COLO829 (cell line): ENCODE measurements at regions not wholly inside any gene's neighbourhood (a gene's known extent, or its start where the extent isn't known, plus 50 kb on each side); places are given as distances from the start of the nearest gene placed in this dataset.

Source experiments
- DNase-seq: peaks from one replicate; pipeline ENCODE4 v3.0.0; 2012; ENCODE audit warnings: low spot score

DNA sequence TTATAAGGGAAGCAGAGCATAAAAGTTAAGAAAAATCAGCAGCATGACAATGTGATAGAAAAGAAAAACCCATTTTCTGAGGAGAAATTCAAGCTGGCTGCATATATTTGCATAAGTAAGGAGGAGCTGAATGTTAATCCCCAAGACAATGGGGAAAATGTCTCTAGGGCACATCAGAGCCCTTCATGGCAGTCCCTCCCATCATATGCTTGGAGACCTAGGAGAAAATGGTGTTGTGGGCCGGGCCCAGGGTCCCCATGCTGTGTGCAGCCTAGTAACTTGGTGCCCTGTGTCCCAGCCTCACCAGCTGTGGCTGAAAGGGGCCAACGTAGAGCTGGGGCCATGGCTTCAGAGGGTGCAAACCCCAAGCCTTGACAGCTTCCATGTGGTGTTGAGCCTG is 100.6 kb upstream of the PLPPR4 start:
- no peak for DNase-seq

DNA sequence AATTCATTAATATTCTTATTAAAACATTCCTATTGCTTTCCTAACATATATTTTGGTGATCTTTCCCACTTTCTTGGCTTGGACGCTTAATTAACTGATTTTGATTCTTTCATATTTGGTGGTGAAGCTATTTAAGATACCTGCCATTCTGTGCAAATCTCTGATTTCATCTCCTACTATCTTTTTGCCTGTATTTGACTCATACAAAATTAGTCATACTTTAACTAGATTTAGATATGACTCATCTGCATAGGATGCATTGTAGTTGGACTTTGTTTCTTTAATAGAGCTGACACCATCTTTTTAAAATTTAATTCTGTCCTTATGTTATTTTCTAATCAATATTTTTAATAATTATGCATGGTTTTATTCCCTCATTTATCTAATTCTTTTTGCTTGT is 93.8 kb upstream of the PLPPR4 start:
- peak; percentile 25 for DNase-seq

DNA sequence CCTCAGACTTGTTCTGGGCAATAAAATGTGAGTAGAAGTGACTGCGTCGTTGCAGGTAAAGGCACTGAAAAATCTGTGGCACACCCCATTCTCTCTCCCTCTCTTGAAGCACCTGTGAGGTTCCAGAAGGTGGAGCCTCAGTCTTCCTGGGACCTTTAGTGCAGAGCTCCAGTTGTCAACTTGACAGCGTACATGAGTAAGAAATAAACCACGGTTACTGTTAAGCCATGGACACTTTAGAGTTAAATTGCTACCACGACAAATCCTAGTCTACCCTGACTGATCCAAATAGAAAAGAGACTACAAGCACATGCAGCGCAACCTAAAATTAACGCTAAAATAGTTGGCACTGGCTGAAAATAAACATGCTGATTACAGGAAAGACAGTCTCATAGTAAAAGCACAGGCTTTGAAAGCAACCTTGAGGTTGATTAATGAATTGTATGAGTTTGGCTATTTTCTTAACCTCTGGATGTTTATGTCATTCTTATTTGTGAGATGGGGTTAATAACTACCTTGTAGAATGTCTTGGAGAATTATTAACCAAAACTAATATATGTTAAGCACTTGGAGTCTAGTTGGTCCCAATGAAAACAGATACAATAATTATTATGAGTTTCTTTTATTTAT is 93.0 kb upstream of the PLPPR4 start:
- DNase-seq: no peak

DNA sequence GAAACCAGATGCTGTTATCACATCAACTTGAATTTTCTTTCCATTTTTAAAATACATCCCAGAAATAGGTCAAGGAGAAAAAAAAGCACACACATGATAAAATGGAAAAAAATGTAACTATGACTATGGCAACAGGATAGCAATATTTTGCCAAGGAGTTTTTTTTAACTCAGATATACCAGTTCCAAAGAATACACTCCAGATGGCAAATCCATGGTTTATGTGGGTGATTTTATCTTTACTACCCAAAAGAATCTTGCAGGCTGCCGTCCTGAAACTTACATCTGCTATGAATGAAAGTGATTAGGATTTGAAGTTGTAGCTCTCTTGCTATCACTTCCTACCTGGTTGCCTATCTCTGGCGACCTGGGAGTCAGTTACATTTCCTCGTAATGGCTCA is 91.0 kb upstream of the PLPPR4 start:
- no peak for DNase-seq

DNA sequence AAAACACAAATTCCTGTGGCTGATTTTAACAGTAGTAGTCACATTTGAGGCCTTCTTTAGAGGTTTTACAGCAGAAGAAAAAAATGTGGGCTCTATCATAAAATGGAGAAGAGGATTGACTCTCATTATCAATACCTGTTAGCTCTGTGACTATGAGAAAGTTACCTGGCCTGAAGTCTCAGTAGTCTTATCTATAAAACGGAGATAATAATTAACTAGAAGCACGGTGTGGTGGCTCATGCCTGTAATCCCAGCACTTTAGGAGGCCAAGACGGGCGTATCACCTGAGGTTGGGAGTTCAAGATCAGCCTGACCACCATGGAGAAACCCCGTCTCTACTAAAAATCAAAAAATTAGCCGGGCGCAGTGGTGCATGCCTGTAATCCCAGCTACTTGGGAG is 90.4 kb upstream of the PLPPR4 start:
- DNase-seq: no peak

DNA sequence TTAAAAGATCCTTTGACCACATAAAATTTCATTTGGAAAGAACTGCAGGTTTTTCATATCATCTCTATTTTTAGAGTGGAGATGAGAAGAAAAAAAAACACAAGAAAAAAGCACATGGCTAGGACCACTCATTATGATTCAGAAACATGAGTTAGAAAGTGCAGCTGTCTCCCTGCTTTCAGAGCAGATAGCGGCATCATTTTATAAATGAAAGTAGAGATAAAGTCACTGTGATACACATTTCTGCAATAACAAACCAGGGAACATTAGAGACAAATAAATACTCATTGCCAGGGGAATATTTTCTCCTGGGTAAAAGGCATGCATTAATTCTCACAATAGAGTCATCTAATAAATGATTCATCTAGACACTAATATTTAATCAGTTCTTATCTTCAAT is 87.5 kb upstream of the PLPPR4 start:
- DNase-seq: no peak

DNA sequence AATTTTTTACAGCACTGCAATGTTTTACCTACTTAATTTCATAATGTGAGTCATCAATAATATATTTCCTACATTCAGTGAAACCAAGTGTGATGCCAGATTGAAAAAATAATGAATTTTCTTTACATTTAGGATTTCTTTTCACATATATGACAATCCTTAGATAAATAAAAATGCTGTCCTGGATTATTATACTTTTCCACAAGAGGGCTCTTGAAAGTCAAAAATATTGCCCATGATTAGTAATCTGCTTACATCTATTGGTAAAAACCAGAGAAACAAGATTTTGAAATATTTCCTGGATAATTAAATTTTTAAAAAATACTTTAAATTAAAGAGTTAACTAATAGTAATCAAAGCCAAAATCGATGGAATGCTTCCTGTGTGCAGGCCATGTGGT is 86.8 kb upstream of the PLPPR4 start:
- no peak for DNase-seq

DNA sequence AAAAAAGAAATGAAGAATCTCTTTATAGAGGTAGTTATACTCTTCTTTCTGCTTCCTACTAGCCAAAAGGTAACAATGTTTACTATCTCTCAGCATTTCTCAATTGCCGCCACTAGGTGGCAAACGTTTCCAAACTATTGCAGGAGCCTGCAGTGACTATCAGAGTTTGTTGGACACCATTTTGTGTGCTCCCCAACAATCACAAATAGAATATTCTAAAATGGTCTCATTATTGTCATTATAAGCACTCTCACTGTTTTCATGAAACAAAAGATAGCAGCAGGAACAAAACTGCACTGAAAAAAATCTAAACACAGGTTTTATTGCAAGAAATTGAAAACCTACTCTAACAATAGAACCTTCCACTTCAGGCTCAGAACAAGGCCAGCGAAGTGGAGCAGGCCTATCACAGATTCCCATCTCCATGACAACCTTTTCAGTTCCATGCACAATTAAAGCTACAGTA is 83.9 kb upstream of the PLPPR4 start:
- DNase-seq: peak; percentile 45

DNA sequence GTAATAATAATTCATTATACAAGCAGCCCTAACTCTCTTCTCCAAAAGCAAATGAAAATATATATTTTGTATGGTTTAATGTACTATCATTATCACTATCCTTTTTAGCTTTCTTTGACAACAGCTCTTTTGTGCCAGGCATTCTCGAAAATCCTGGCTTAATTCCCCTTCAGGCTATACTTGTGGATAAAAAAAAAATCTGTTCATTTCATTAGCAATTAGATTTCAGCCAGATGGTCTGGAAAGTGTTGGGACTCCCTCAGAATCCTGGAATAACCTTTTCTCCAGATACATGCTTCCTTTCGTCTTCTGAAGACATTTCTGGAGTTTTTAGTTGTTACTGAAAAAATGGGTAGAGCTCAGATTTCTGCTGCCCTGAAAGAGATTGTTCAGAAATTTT is 83.4 kb upstream of the PLPPR4 start:
- DNase-seq: peak; percentile 19

DNA sequence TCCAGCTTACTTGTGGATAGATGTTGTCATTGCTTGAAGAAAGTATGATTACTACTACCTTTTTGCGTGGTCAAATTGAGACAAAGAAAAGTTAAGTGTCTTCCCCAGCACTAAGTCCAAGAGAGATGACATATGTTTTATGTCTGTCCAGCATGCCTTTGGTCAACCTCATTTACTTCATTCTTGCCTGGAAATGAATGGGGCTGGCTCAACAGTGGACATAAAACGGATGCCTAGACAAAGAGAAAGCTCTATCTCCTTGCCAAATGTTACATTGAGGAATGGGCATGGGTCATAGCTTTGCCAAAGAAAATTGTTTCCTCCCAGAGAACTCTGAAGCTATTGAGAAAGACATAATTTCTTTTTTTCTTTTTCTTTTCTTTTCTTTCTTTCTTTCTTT is 82.4 kb upstream of the PLPPR4 start:
- no peak for DNase-seq

DNA sequence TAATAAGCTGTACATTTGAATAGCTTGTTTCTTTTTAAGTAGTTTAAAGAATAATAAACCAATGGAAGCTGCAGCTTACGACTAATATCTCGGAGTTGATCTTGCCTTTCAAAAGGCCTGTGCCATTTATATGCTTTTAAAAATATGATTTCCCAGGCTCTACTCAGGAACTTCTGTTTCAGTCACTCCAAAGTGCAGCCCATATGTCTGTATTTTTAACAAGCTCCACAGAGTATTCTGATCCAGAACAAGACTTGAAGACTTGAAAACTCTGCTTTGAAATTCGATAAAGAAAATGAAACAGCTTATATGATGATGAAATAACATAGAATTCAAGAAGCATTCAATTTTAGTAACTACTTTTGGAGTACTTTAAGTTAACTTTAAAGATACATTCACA is 79.1 kb upstream of the PLPPR4 start:
- no peak for DNase-seq

DNA sequence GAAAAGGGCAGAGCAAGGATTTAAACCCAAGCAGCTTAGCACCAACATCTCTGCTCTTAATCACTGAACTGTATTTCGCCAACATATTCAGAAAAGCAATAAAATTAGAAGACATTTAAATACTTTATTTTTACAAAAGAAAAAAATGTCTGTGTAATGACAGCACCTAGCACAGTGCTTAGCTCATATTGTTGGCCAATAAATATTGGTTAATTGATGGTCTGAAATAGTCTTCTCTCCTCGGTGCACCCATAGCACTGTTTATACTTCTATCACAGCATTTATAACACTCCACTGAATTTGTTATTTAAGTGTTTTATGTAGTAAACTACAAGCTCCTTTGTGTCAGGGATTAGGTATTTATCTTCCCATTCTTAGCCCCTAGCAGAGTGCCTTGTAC is 70.9 kb upstream of the PLPPR4 start:
- DNase-seq: no peak

DNA sequence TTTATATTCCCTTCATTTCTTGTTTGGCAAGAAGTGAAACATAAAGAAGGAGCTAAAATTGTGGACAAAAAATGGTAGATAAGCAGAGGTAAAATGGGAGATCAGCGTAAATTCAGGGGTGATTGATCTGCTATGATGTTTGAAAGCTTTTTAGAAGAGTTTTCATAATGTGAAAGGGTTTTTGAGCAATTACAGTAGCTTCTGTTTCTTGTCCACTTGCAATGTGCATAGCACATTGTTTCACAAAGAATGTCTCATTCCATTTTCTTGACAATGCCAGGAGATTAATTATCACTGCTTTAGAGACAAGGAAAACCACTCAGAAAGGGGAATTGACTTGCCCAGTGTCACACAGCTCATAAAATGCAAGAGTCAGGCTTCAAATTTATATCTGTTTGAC is 65.9 kb upstream of the PLPPR4 start:
- no peak for DNase-seq

DNA sequence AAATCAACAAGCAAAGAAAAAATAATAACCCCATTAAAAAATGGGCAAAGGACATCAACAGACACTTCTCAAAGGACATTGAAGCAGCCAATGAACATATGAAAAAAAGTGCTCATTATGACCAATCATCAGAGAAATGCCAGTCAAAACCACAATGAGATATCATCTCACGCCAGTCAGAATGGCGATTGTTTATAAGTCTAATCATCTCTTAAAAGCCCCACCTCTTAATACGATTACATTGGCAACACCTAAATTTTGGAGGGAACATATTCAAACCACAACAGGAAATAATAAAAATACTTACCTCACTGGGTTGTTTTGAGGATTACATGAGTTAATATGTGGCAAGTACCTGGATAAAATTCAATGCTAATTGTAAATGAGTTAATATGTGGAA is 57.1 kb upstream of the PLPPR4 start:
- no peak for DNase-seq
